Type B pancreatic cell (in vitro differentiated cells): ENCODE measurements at regions not wholly inside any gene's neighbourhood (a gene's known extent, or its start where the extent isn't known, plus 50 kb on each side); places are given as distances from the start of the nearest gene placed in this dataset.
"Not testable (repeated sequence)": the region's sequence is repeated elsewhere in the genome, so short reads cannot be mapped to it uniquely, and the experiment has no call there.

Experiments
- DNase-seq: peaks from one replicate; pipeline ENCODE4 v3.0.0; 2021; ENCODE audit warnings: mixed read lengths; ENCODE audit not compliant: unreplicated experiment; ENCODE audit errors: extremely low spot score
- H3K27ac Mint-ChIP-seq: 2 replicates; pipeline ENCODE4 v1.8.0; 2021; ENCODE audit warnings: mild to moderate bottlenecking, mixed read lengths
- H3K27me3 Mint-ChIP-seq: 2 replicates; pipeline ENCODE4 v1.8.0; 2021; ENCODE audit warnings: mixed read lengths
- H3K36me3 Mint-ChIP-seq: 2 replicates; pipeline ENCODE4 v1.8.0; 2021; ENCODE audit warnings: mixed read lengths
- H3K4me1 Mint-ChIP-seq: one replicate; pipeline ENCODE4 v1.8.0; 2021; ENCODE audit warnings: mixed read lengths; ENCODE audit not compliant: unreplicated experiment
- H3K4me3 Mint-ChIP-seq: 2 replicates; pipeline ENCODE4 v1.8.0; 2021; ENCODE audit warnings: mild to moderate bottlenecking, mixed read lengths
- H3K9me3 Mint-ChIP-seq: 2 replicates; pipeline ENCODE4 v1.8.0; 2021; ENCODE audit warnings: mixed read lengths

DNA sequence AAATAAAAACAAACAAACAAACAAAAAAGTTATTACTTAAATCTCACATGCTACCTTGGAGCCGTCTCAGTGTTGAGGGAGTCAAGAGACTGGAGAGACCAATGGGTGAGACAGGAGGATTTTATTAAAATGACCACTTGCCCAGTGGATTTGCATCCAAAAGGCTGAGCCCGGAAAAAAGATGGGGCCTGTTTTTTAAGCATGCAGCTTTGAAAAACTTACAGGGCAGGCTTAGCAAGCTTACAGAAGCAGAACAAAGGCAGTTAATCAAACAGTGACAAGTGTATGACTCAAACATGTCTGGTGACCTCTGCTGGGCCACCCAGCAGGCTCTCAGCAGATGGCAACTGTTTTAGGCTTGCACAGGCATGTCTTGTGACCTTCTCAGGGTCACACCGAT, 82.5 kb downstream of the POTEH start:
- not testable (repeated sequence) for H3K9me3 Mint-ChIP-seq, DNase-seq, H3K36me3 Mint-ChIP-seq, H3K27me3 Mint-ChIP-seq, H3K27ac Mint-ChIP-seq, H3K4me1 Mint-ChIP-seq, H3K4me3 Mint-ChIP-seq

DNA sequence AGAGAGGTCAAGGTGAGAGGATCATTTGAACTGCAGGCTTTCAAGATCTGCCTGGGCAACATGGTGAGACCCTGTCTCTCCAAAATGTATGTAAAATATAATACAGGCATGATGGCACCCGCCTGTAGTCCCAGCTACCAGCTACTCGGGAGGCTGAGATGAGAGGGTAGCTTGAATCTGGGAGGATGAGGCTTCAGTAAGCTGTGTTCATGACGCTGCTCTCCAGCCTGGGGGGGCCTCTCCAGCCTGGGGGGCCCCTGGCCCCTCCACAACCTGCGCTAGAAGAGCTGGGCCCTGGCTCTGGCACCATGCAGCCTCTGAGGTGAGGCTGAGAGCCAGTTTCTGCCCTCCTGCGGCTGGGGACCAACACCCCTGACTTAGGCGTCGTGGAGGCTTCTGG, 85.3 kb downstream of the POTEH start:
- not testable (repeated sequence) for H3K27ac Mint-ChIP-seq, H3K36me3 Mint-ChIP-seq, DNase-seq, H3K4me1 Mint-ChIP-seq, H3K4me3 Mint-ChIP-seq, H3K9me3 Mint-ChIP-seq, H3K27me3 Mint-ChIP-seq

DNA sequence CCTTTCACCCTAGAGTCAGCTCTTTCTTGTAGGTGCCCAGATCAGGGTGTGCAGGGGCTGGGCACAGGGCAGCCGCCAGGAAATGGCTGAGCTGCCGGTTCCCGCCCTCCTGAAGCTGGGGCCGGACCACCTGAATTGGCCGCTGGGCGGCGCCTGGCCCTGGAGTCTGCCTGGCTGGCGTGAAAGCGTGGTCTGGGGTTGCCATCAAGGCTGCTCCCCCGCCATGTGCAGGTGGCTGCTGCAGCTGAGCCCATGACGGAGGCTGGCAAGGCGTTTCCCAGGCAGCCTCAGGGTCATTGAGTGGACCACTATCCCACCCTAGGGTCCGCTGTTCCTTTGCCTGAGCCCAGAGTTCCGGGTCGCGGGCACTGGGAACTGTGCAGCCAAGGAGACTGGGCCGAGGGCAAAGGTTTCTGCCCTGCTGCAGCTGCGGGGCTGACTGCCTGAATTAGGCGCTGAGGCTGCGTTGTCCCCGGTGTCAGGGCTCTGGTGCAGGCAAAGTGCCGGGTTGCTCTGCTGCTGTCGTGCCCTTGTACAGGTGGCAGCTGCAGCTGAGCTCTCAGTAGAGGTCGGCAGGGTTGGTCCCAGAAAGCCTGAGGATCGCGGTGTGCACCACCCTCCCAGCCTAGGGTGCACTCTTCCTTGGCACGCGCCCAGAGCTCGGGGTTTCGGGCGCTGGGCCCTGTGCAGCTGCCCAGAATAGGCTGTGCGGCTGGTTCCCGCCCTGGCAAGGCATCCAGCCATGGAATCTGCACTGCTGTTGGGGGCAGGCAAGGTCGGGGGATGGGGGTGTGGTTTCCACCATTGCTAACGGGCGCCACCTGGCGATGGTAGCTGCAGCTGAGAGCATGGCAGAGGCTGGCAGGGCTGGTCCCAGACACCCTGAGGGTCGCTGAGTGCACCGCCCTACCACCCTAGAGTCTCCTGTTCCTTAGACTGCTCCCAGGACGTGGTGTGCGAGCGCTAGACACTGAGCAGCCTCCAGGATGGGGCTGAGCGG, 86.1 kb downstream of the POTEH start:
- not testable (repeated sequence) for H3K9me3 Mint-ChIP-seq, H3K27ac Mint-ChIP-seq, H3K4me1 Mint-ChIP-seq, H3K4me3 Mint-ChIP-seq, H3K36me3 Mint-ChIP-seq, H3K27me3 Mint-ChIP-seq
- DNase-seq: peak; percentile 73

DNA sequence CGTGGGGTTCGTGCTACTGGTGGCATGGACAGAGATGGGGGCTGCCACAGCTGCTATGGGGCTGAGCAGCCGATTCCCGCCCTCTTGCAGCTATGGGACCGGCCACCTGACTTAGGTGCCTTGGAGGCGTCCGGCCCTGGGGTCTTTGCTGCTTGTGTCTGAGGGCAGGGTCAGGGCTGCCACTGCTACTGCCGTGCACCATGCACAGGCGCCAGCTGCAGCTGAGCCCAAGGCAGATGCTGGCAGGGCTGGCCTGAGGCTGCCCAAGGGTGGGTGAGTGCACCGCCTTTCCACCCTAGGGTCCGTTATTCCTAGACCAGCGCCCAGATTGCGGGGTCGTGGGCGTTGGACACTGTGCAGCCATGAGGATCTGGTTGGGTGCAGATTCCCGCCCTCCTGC, 86.9 kb downstream of the POTEH start:
- not testable (repeated sequence) for H3K9me3 Mint-ChIP-seq, H3K36me3 Mint-ChIP-seq, H3K27ac Mint-ChIP-seq, H3K4me1 Mint-ChIP-seq, DNase-seq, H3K27me3 Mint-ChIP-seq, H3K4me3 Mint-ChIP-seq

DNA sequence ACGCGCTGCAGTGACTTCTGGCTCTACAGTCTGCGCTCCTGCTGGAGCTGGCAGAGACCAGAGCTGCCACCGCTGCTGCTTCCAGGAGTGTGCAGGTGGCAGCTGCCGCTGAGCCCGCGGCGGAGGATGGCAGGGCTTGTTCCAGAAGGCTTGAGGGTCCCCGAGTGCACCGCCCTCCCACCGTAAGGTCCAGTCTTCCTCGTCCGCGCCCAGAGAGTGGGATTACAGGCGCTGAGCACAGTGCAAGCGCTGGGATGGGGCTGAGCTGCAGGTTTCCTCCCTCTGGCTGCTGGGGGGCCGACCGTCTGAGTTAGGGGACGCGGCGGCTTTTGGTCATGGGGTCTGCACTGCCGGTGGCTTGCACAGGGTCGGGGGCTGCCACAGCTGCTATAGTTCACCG, 87.3 kb downstream of the POTEH start:
- not testable (repeated sequence) for H3K27ac Mint-ChIP-seq, H3K9me3 Mint-ChIP-seq, H3K36me3 Mint-ChIP-seq, H3K4me1 Mint-ChIP-seq, H3K4me3 Mint-ChIP-seq, H3K27me3 Mint-ChIP-seq, DNase-seq

DNA sequence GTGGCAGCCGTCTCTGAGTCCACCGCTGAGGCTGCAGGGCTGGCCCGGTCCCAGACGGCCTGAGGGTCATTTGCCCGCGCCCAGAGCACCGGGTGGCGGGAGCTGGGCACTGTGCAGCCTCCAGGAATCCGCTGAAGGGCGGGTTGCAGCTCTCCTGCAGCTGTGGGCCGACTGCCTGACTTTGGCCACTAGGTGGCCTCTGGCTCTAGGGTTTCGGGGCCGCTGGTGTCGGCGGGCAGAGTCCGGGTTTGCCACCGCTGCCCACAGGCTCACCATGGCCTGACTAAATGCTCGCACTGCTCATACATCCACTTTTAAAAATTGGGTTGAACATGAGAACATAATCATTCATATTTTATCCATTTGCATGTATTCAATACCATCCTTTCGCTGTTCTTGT, 87.7 kb downstream of the POTEH start:
- H3K4me3 Mint-ChIP-seq, H3K27ac Mint-ChIP-seq, H3K36me3 Mint-ChIP-seq, H3K9me3 Mint-ChIP-seq, DNase-seq, H3K27me3 Mint-ChIP-seq, H3K4me1 Mint-ChIP-seq: not testable (repeated sequence)

GRCh38 chr22:15778366-15778765, 88.5 kb downstream of the POTEH start:
- not testable (repeated sequence) for H3K27ac Mint-ChIP-seq, H3K36me3 Mint-ChIP-seq, H3K9me3 Mint-ChIP-seq, H3K27me3 Mint-ChIP-seq, DNase-seq, H3K4me1 Mint-ChIP-seq, H3K4me3 Mint-ChIP-seq

- H3K4me1 Mint-ChIP-seq, H3K27me3 Mint-ChIP-seq, H3K36me3 Mint-ChIP-seq, H3K4me3 Mint-ChIP-seq, DNase-seq, H3K27ac Mint-ChIP-seq, H3K9me3 Mint-ChIP-seq: not testable (repeated sequence)
Measured at GRCh38 chr22:15781652-15782051, 91.8 kb downstream of the POTEH start.

GRCh38 chr22:15782933-15783332, 93.1 kb downstream of the POTEH start:
- DNase-seq, H3K27me3 Mint-ChIP-seq, H3K4me3 Mint-ChIP-seq, H3K9me3 Mint-ChIP-seq, H3K27ac Mint-ChIP-seq, H3K36me3 Mint-ChIP-seq, H3K4me1 Mint-ChIP-seq: not testable (repeated sequence)

- not testable (repeated sequence) for H3K4me1 Mint-ChIP-seq, H3K36me3 Mint-ChIP-seq, DNase-seq, H3K27ac Mint-ChIP-seq, H3K9me3 Mint-ChIP-seq, H3K4me3 Mint-ChIP-seq, H3K27me3 Mint-ChIP-seq
Measured at GRCh38 chr22:15784383-15785085, 94.7 kb downstream of the POTEH start.

DNA sequence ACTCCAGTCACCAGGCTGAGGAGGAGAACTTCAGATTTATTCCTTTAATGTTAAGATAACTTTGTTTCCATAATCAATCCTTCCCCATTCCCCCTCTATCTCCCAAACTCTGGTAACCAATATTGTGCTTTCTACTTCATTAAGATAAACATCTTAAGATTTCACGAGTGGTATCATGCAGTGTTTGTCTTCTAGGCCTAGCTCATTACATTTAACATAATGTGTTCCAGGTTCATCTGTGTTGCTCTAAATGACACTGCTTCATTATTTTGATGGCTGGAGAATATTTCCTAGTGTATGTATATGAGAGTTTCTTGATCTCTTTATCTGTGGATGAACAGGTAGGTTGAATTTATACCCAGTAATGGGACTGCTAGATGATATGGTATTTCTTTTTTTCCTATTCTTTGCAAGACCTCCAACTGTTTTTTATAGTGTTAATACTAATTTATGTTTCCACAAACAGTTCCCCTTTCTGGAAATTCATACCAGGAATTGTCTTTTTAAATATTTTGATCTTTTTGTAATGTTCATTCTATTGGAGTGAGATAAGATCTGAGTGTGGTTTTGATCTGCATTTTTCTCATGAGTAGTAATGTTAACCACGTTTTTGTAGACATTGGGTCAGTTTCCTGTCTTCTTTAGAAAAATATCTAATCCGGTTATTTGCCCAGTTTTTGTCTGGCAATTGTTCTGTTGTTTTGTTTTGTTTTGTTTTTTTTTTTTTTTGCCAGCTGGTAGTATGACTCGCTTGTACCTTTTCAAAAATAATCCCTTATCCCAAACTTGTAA, 97.3 kb downstream of the POTEH start:
- not testable (repeated sequence) for H3K4me1 Mint-ChIP-seq, H3K27ac Mint-ChIP-seq, H3K36me3 Mint-ChIP-seq, H3K4me3 Mint-ChIP-seq, H3K27me3 Mint-ChIP-seq, DNase-seq, H3K9me3 Mint-ChIP-seq

DNA sequence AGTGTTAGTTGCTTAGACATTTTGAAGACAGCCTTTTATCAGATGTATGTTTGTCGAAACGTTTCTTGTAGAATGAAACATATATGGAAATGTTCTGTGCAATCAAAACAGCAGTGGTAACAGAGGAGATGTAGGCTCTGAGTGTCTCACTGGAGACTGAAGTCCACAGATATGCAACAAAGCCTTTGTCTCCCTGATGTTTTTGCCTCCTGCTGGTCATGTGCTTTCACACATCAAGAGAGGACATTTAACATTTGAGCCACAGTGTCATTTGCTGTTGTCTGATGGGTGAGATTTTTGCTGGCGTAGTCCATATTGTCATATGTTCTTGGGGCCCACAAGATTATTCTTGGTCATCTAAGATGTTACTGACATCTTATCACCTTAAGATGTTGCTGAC, 101.7 kb downstream of the POTEH start:
- H3K36me3 Mint-ChIP-seq, H3K4me3 Mint-ChIP-seq, H3K27ac Mint-ChIP-seq, H3K27me3 Mint-ChIP-seq, DNase-seq, H3K4me1 Mint-ChIP-seq, H3K9me3 Mint-ChIP-seq: not testable (repeated sequence)

GRCh38 chr22:15799935-15800334, 110.1 kb downstream of the POTEH start:
- not testable (repeated sequence) for H3K27ac Mint-ChIP-seq, H3K4me3 Mint-ChIP-seq, H3K27me3 Mint-ChIP-seq, H3K9me3 Mint-ChIP-seq, H3K36me3 Mint-ChIP-seq, H3K4me1 Mint-ChIP-seq, DNase-seq
